ENCODE measurements at regions not wholly inside any gene's neighbourhood (a gene's known extent, or its start where the extent isn't known, plus 50 kb on each side); places are given as distances from the start of the nearest gene placed in this dataset.

DNA sequence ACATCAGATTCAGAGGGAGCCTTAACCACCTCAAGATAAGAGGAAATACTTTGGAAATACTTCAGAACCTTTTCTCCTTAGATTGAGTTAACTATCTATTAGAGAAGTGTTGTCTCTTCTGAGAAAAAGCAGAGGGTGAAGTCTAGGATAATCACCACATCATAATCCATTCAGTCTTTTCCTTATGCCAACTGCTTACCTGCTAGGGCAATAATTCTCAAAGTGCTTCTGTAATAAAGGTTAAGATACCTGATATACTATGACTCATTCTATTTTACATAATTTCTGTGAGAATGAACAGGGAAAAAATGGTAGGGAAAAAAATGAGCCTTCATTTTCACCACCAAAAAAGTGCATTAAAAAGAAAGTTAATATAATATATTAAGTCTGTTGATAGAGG lies 70.1 kb upstream of the LOC128125822 start:
- Mint-ChIP-seq H3K27ac (no peak overlapping the region), H3K4me3 (no peak overlapping the region), H3K36me3 (ENCODE audit: insufficient read depth in 1 of 3, low read depth in 3 of 3) (no peaks in the 10 kb centered on the region), H3K27me3 (ENCODE audit: low read depth) (no peaks in the 10 kb centered on the region), H3K4me1 (no peaks in the 10 kb centered on the region; a peak in 2 of 4 replicates), H3K9me3 (no peaks in the 10 kb centered on the region)
- Histone ChIP-seq H3K23ac (ENCODE audit: insufficient read length, low read depth, low read length) (no peak overlapping the region), H3K4ac (ENCODE audit: low read depth, low read length) (no peak overlapping the region), H2BK15ac (ENCODE audit: low read depth, low read length) (no peak overlapping the region), H3T11ph (ENCODE audit: low read length) (no peak overlapping the region), H2AK5ac (ENCODE audit: insufficient read length, low read length) (no peak overlapping the region), H3K56ac (ENCODE audit: insufficient read length, low read depth, low read length) (no peak overlapping the region), H3K23me2 (ENCODE audit: insufficient read length, low read depth, low read length, poor library complexity, severe bottlenecking) (no peaks in the 10 kb centered on the region), H3K79me2 (ENCODE audit: insufficient read depth, low read length) (no peaks in the 10 kb centered on the region), H2AFZ (ENCODE audit: low read length) (no peak overlapping the region), H4K20me1 (ENCODE audit: control insufficient read depth, insufficient read depth, insufficient read length) (no peaks in the 10 kb centered on the region), H3K4me2 (ENCODE audit: insufficient read depth, insufficient read length, low read length) (no peak overlapping the region), H2BK12ac (ENCODE audit: insufficient read length, low read depth, low read length) (no peak overlapping the region), H3K9me3 (ENCODE audit: control insufficient read depth, low read depth, low read length) (no peaks in the 10 kb centered on the region), H3K18ac (ENCODE audit: insufficient read length, low read depth, low read length) (no peak overlapping the region), H2BK20ac (ENCODE audit: low read depth, low read length, poor library complexity, severe bottlenecking) (no peak overlapping the region), H3K27me3 (ENCODE audit: insufficient read depth, low read length) (no peaks in the 10 kb centered on the region), H3K14ac (ENCODE audit: insufficient read depth, low read length) (no peak overlapping the region), H3K27ac (ENCODE audit: insufficient read length, low read depth, low read length) (no peak overlapping the region), H2BK5ac (ENCODE audit: insufficient read length, low read length) (no peak overlapping the region), H2BK120ac (ENCODE audit: low read depth, low read length, poor library complexity, severe bottlenecking) (no peak overlapping the region), H4K91ac (ENCODE audit: insufficient read length, low read depth, low read length) (no peak overlapping the region), H3K79me1 (ENCODE audit: insufficient read depth, low read depth, low read length, poor library complexity, severe bottlenecking) (no peaks in the 10 kb centered on the region), H4K8ac (replicated peaks; ENCODE audit: insufficient read length, low read depth, low read length) (no peak overlapping the region), H3K4me1 (ENCODE audit: insufficient read depth, low read length) (no peaks in the 10 kb centered on the region), H4K5ac (ENCODE audit: insufficient read length, low read depth, low read length) (no peak overlapping the region), H3K9ac (ENCODE audit: extremely low read depth, insufficient read length, low read length) (no peak overlapping the region)
- DNase-seq = no peak
- TF ChIP-seq, protein P1, sequence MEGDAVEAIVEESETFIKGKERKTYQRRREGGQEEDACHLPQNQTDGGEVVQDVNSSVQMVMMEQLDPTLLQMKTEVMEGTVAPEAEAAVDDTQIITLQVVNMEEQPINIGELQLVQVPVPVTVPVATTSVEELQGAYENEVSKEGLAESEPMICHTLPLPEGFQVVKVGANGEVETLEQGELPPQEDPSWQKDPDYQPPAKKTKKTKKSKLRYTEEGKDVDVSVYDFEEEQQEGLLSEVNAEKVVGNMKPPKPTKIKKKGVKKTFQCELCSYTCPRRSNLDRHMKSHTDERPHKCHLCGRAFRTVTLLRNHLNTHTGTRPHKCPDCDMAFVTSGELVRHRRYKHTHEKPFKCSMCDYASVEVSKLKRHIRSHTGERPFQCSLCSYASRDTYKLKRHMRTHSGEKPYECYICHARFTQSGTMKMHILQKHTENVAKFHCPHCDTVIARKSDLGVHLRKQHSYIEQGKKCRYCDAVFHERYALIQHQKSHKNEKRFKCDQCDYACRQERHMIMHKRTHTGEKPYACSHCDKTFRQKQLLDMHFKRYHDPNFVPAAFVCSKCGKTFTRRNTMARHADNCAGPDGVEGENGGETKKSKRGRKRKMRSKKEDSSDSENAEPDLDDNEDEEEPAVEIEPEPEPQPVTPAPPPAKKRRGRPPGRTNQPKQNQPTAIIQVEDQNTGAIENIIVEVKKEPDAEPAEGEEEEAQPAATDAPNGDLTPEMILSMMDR (conservative IDR thresholded peaks at IDR 0.05) = no peak

All from H9 (cell line).